GM21381 (cell line): ENCODE measurements at regions not wholly inside any gene's neighbourhood (a gene's known extent, or its start where the extent isn't known, plus 50 kb on each side); places are given as distances from the start of the nearest gene placed in this dataset.

Experiments
- ATAC-seq: cut with Tn5 transposase; IDR thresholded peaks from one replicate; pipeline ENCODE4 v1.9.1; 2021; ENCODE audit warnings: mild to moderate bottlenecking, moderate library complexity; ENCODE audit not compliant: unreplicated experiment

- ATAC-seq: no peak
These were observed 877.8 kb downstream of the EPHA7 start for GRCh38 chr6:92541448-92542060.

GRCh38 chr6:92538926-92539325 is 880.4 kb downstream of the EPHA7 start:
- ATAC-seq: no peak

DNA sequence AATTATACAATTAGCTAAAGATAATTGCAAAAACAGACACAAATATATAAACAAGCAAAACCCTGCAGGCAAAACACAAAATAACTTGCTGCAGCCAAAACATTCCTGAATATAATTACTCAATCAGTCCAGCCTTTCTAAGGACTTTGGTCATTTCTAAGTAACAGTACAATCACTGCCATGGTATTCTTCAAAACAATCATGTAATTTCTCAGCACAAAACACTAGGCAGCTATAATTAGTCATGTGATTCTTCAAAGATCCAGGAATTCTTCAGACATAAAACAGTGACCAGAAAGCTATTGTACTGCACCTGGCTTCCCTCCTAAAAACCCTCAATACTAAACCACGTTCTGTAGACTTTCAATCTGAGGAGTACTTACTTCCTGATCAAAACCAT is 881.1 kb downstream of the EPHA7 start:
- ATAC-seq: no peak

- no peak for ATAC-seq
These were observed 885.2 kb downstream of the EPHA7 start for GRCh38 chr6:92534109-92534508.

DNA sequence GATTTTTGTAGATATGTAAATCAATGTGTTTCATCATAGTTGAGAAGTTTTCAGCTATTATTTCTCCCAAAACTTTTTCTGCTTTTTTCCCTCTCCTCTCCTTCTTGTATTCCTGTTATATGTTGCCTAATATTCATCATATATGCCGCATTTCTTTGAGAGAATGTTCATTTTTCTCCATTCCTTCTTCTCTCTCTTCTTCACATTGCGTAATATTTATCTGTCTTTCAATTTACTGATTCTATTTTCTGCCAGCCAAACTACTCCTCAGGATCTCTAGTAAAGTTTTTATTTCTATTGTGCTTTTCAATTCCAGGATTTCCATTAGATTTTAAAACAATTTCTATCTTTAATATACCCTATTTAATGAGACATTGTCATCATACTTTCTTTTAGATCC is 896.8 kb downstream of the EPHA7 start:
- no peak for ATAC-seq

GRCh38 chr6:92521553-92521952 is 897.8 kb downstream of the EPHA7 start:
- ATAC-seq: no peak

DNA sequence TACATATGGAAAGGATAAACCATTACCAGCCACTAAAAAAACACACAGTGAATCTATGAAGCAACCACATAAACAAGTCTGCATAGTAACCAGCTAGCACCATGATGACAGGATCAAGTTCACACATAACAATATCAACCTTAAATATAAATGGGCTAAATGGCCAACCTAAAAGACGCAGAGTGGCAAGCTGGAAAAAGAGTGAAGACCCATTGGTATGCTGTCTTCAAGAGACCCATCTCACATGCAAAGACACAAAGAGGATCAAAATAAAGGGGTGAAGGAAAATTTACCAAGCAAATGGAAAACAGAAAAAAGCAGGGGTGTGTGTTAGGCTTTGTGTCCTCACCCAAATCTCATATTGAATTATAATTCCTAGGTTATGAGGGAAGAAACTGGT is 909.2 kb downstream of the EPHA7 start:
- ATAC-seq: no peak

DNA sequence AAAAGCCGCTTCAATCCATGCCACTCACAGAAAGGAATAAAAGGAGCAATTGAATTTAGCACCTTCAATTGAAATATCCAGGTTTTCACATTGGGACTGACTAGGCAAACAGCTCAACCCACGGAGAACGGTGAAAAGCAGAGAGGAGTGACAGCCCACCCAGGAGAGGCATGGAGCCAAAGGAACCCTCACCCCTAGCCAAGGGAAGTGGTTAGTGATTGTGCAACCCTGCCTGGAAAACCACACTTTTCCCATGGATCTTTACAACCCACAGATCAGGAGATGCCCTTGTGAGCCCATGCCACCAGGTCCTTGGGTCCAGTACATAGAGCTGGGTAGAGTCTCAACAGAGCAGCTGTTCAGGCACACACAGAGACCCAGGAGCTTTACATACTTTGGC is 911.8 kb downstream of the EPHA7 start:
- no peak for ATAC-seq

- ATAC-seq: no peak
These were observed 914.9 kb downstream of the EPHA7 start for GRCh38 chr6:92504509-92504908.

DNA sequence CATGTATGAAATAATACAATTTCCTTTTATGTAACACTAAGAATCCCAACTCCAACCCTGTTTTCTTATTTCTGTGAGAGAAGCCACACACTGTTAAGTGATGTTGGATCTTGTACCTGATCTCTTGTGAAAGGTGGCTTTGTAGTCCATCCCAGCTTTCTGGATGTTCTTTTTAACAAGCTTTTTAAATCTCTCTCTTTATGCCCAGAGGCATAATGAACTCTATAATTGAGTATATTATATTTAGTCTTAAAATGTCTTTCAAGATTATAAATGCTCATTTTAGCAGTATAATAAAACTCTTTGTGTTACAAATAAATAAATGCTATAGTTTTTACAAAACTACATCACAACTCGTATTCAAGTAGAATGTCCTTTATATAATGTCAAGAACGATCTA is 922.1 kb downstream of the EPHA7 start:
- ATAC-seq: no peak

DNA sequence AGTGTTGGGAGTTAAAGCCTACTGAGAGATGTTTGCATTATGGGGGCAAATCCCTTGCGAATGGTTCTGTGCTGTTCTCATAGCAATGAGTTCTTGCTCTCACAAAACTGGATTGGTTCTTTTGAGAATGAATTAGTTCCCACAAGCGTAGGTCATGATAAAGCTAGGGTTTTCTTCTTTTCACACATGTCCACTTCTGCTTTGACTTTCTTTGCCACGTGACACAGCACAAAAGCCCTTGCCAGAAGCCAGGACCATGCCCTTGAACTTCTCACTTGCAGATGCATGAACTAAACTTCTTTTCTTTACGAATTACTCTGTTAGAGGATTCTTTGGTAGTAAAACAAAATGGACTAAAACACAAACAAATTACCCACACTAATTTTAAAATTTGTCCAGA is 922.8 kb downstream of the EPHA7 start:
- no peak for ATAC-seq

DNA sequence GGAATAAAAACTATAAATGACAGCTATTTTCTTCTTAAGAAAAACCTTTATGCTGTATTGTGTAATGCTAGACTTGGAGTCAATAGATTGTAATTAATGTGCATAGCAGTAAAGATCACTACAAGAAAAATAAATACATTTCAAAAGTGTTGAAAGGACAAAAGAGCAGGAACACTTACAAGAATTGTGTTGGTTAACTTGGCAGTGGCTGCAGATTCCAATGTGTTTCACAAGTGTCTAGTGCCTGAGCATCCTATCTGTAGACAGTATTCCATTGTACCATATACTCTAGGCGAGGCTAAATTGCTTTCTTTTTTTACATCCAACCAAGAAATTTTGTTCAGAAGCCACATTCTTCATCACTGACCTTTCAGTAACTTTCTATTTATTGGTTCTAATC is 924.1 kb downstream of the EPHA7 start:
- no peak for ATAC-seq

GRCh38 chr6:92485487-92485886 is 933.9 kb downstream of the EPHA7 start:
- ATAC-seq: no peak

GRCh38 chr6:92479831-92480230 is 939.5 kb downstream of the EPHA7 start:
- ATAC-seq: no peak

GRCh38 chr6:92473056-92473455 is 946.3 kb downstream of the EPHA7 start:
- ATAC-seq: no peak

GRCh38 chr6:92469186-92469828 is 950.1 kb downstream of the EPHA7 start:
- ATAC-seq: no peak

- no peak for ATAC-seq
These were observed 951.3 kb downstream of the EPHA7 start for GRCh38 chr6:92468066-92468465.

GRCh38 chr6:92460133-92460532 is 959.2 kb downstream of the EPHA7 start:
- ATAC-seq: no peak

- ATAC-seq: no peak
These were observed 959.8 kb downstream of the EPHA7 start for GRCh38 chr6:92459606-92460005.

- no peak for ATAC-seq
These were observed 973.3 kb downstream of the EPHA7 start for GRCh38 chr6:92446052-92446451.

DNA sequence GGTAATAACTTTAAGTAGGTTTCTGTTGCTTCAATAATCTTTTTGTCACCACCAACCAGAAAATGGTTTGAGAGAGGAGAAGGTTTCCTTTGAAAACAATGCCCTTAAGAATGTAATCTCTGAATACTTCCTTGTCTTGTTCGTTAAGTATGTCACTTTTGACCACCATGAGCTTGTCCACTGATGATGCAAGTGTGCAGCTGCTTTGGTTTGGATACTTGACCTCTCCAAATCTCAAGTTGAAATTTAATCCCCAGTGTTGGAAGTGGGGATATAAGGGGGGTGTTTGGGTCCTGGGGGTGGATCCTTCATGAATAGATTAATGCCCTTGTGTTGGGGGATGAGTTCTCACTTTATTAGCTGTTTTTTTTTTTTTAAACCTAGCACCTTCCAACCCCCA is 985.4 kb downstream of the EPHA7 start:
- ATAC-seq: no peak

- ATAC-seq: no peak
These were observed 987.9 kb downstream of the EPHA7 start for GRCh38 chr6:92431502-92431901.

- ATAC-seq: no peak
These were observed 990.9 kb downstream of the EPHA7 start for GRCh38 chr6:92428448-92428847.
